Activated CD8-positive, alpha-beta T cell treated with anti-CD3 and anti-CD28 coated beads for 36 hours (primary cell): ENCODE measurements at regions not wholly inside any gene's neighbourhood (a gene's known extent, or its start where the extent isn't known, plus 50 kb on each side); places are given as distances from the start of the nearest gene placed in this dataset.

ENCODE experiments used
- ATAC-seq: fragments of 200-7000 bp; cut with Tn5 transposase; one replicate; pipeline ENCODE4 v1.10.0; 2021; ENCODE audit warnings: mild to moderate bottlenecking, moderate library complexity
- CTCF ChIA-PET: fragments of 350-600 bp; sonication (Branson Sonifier 250); formaldehyde crosslinking; loops from one replicate; lab custom pipeline; 2021; ENCODE audit warnings: antibody characterized with exemption; lab: Charles Lee
- POLR2A ChIA-PET: fragments of 350-600 bp; sonication (Branson Sonifier 250); formaldehyde crosslinking; loops from one replicate; lab custom pipeline; 2021; ENCODE audit warnings: antibody characterized with exemption; lab: Charles Lee
- DNase-seq: peaks from one replicate; pipeline ENCODE4 v3.0.0-alpha.2; 2020
- H3K27ac Mint-ChIP-seq: one replicate; pipeline ENCODE4 v1.8.0; 2021; ENCODE audit warnings: mild to moderate bottlenecking, mixed read lengths
- H3K27me3 Mint-ChIP-seq: one replicate; pipeline ENCODE4 v1.8.0; 2021; ENCODE audit warnings: mixed read lengths
- H3K36me3 Mint-ChIP-seq: one replicate; pipeline ENCODE4 v1.8.0; 2021; ENCODE audit warnings: low read depth, mixed read lengths
- H3K4me1 Mint-ChIP-seq: one replicate; pipeline ENCODE4 v1.8.0; 2021; ENCODE audit warnings: low read depth, mixed read lengths
- H3K4me3 Mint-ChIP-seq: one replicate; pipeline ENCODE4 v1.8.0; 2021; ENCODE audit warnings: mild to moderate bottlenecking, moderate library complexity, mixed read lengths
- H3K9me3 Mint-ChIP-seq: one replicate; pipeline ENCODE4 v1.8.0; 2021; ENCODE audit warnings: mixed read lengths
- CTCF ChIP-seq: fragments of 200-600 bp; IDR thresholded peaks from one replicate; pipeline ENCODE4 v1.8.0; 2022; ENCODE audit warnings: antibody characterized with exemption, mild to moderate bottlenecking
- intact Hi-C: fragments of 100-400 bp; cut with micrococcal nuclease; formaldehyde crosslinking; loops from one replicate; pipeline ENCODE4 v1.10.0; 2022

DNA sequence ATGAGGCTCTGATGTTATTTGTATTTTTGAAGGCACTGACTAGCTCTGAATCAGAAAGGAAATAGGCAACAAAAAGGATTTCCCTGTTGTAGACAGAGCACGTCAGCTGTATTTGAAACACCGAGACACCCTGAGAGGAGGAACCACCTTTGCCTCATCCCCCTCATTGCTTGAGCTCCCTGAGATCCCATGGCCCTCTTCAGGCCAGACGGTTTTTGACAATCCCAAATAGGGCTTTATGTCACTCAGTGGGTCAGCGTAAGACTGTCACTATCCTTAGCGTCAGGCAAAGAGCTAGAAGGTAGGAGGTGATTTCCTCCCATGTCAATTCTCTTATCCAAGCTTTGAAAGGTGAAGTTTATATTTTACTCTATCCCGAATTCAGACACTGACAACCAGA is 254.3 kb downstream of the ZNF621 start:
- Mint-ChIP-seq H3K4me1 (no peaks in the 10 kb centered on the region), H3K36me3 (no peaks in the 10 kb centered on the region), H3K27me3 (peaks cover 2% of the 10 kb centered on the region), H3K4me3 (no peak overlapping the region), H3K27ac (no peak overlapping the region), H3K9me3 (no peaks in the 10 kb centered on the region)
- DNase-seq (no peak), ATAC-seq (no peak)
- ChIA-PET CTCF (no interaction called here), POLR2A (no interaction called here)
- TF ChIP-seq CTCF = no peak
- intact Hi-C loops = no loop called here

DNA sequence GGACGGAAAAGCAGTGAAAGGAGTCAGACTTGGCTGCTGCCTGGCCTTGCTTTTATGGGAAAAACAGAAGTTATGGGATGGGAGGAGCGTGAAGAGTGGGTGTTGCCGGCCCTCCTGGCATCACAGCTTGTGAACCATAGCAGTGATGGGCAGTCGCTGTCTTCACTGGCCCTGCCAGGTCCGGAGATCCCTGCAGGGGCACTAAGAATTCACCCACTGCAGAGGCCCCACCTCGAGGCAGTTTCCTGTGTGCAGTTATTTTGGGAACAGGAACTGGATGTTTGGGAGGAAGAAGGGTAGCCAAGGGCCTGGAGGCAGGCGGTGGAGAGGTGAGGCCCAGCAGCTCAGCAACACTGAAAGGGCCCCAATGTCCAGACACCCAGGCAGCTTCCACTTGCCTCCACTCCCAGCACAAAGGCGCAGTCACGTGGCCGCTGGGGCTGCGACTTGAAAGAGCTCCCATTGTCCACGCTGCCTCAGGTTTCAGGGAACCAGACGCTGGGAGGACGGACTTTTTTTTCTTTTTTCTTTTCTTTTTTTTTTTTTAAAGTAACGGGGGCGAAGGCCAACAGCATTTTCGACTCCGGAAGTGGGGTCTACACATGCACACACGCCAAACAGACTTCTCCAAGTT is 255.6 kb downstream of the ZNF621 start:
- no peak overlapping the region for H3K4me3 Mint-ChIP-seq
- DNase-seq = no peak
- POLR2A ChIA-PET = no interaction called here

DNA sequence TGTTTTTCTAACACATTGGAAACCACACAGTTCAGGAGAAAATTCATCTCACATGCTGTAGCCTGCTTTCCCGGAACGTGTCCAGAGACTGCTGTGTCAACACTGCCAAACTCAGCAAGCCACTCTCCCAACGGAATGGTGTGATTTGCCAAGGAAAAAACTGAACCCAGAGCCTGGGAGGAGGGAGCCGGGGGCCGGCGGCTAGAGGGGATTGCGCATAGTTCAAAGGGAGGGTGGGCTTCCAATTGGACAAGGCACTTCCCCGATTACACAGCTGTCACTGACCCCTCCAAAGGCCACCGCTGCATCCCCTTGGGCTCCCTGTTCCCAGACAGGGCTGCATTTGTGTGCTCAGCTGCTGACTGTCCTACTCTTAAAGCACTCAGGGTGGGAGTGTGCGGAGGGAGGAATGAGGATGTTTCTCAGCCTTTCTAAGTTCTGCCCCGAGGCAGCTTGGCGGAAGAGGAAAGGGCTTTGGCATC is 256.2 kb downstream of the ZNF621 start:
- POLR2A ChIA-PET = no interaction called here
- H3K27me3 Mint-ChIP-seq = peaks cover 3% of the 10 kb centered on the region
- ATAC-seq = no peak
- H3K9me3 Mint-ChIP-seq = no peaks in the 10 kb centered on the region
- no peak overlapping the region for H3K4me3 Mint-ChIP-seq
- no peaks in the 10 kb centered on the region for H3K36me3 Mint-ChIP-seq
- H3K4me1 Mint-ChIP-seq = no peaks in the 10 kb centered on the region
- intact Hi-C loops = no loop called here
- no peak for TF ChIP-seq CTCF
- no peak overlapping the region for H3K27ac Mint-ChIP-seq
- no peak for DNase-seq
- CTCF ChIA-PET = no interaction called here

More for the DNA sequence above, 255.6 kb downstream of the ZNF621 start:
- H3K4me1 Mint-ChIP-seq = no peaks in the 10 kb centered on the region
- no peak for ATAC-seq
- no peaks in the 10 kb centered on the region for H3K36me3 Mint-ChIP-seq
- intact Hi-C loops = no loop called here
- TF ChIP-seq CTCF = no peak
- no peaks in the 10 kb centered on the region for H3K9me3 Mint-ChIP-seq
- H3K27ac Mint-ChIP-seq = no peak overlapping the region
- H3K27me3 Mint-ChIP-seq = peaks cover 3% of the 10 kb centered on the region
- CTCF ChIA-PET = no interaction called here

DNA sequence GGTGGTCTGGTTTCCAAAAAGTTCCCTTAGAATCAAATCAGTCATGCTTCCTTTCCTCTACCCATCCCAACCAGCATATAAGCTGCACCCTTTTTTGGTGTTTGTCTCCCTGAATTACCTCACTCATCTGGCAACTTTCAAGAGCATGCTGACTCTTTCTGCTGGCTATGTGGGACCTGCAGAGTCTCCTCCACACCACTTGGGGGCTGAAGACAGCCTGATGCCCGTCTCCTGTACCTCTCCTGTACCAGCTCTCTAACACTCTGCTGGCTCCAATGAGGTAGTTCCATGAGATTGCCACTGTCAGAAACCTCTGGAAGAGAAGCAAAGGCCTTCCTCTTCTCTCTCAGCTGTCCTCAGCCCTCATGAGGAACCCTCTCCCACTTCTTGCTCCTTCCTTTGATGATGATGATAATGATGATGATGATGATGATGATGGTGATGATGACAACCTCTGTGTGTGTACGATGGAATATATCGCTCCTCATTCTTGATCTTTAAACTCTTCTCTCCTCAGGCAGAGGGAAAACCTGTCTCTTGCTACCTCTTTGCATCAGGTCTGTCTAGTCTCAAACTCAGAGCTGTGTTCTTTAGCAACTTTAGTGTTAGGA is 257.5 kb downstream of the ZNF621 start:
- CTCF ChIA-PET = interaction anchor here (1.2 kb wide), 1 partner anchor 15 kb away, joined by 3 read pairs; no protein-coding TSS in a partner anchor

More for the DNA sequence above, 257.5 kb downstream of the ZNF621 start:
- POLR2A ChIA-PET = no interaction called here
- no peak overlapping the region for H3K27ac Mint-ChIP-seq
- no peaks in the 10 kb centered on the region for H3K4me1 Mint-ChIP-seq
- no peak for ATAC-seq
- no peak overlapping the region for H3K4me3 Mint-ChIP-seq
- H3K9me3 Mint-ChIP-seq = no peaks in the 10 kb centered on the region
- no peaks in the 10 kb centered on the region for H3K36me3 Mint-ChIP-seq
- TF ChIP-seq CTCF = no peak
- peak; percentile 6 for DNase-seq
- peaks cover 3% of the 10 kb centered on the region for H3K27me3 Mint-ChIP-seq
- intact Hi-C loops = no loop called here
